ENCODE measurements at regions not wholly inside any gene's neighbourhood (a gene's known extent, or its start where the extent isn't known, plus 50 kb on each side); places are given as distances from the start of the nearest gene placed in this dataset.
"Not testable (repeated sequence)": the region's sequence is repeated elsewhere in the genome, so short reads cannot be mapped to it uniquely, and the experiment has no call there.

DNA sequence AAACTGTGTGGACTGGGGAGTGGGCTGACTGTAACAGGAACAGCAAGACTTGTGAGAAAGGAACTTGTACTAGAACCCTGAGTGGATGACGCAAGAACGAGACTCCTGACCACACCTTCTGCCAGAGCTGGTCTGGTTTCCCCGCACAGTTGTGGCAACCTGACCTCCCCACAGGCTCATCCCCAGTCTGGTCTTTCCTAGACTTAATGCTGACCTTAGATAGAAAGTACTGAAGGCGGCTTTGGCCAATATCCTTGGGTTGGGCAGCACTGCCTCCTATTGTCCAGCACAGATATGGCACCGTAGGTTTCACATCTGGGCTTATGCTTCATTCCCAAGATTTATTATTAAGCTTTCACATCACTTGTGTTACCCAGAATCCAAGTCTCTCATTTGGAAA is 137.8 kb upstream of the FRG1 start:
- H3K9me3 ChIP-seq (ENCODE audit: low read length): no peaks in the 10 kb centered on the region
- no peaks in the 10 kb centered on the region for H3K4me1 ChIP-seq (ENCODE audit: insufficient read depth, low read length)
- H3K36me3 ChIP-seq (ENCODE audit: insufficient read depth, low read length): no peaks in the 10 kb centered on the region
- no peak overlapping the region for H3K27ac ChIP-seq (ENCODE audit: low read depth, low read length)
- no peak overlapping the region for H3K4me3 ChIP-seq (ENCODE audit: low read depth in 1 of 2, low read length in 2 of 2)
- no peaks in the 10 kb centered on the region for H3K27me3 ChIP-seq (ENCODE audit: control insufficient read depth in 1 of 2, insufficient read depth in 2 of 2, low read length in 2 of 2)
- H3K9ac ChIP-seq (ENCODE audit: low read length): no peak overlapping the region

DNA sequence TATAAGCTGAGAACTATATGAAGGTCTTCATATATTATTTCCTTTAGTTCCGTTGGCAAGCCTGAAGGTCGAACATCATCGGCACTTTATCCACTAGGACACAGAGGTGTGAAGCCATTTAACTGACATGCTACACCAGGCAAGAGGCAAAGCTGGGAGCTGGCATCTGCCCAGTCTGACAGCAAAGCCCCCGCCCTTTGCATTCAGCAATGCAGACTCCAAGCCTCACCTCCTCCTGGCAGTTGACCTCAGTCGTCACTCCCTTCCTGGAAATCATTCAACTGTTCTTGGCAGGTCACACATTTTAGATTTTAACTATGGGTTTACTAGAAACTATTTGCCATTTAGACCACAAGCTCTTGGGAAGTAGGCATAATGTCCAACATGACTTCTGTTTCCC is 135.8 kb upstream of the FRG1 start:
- H3K27ac ChIP-seq (ENCODE audit: low read depth, low read length): no peak overlapping the region
- H3K36me3 ChIP-seq (ENCODE audit: insufficient read depth, low read length): no peaks in the 10 kb centered on the region
- H3K4me3 ChIP-seq (ENCODE audit: low read depth in 1 of 2, low read length in 2 of 2): no peak overlapping the region
- no peak overlapping the region for H3K9ac ChIP-seq (ENCODE audit: low read length)
- no peaks in the 10 kb centered on the region for H3K9me3 ChIP-seq (ENCODE audit: low read length)
- no peaks in the 10 kb centered on the region for H3K27me3 ChIP-seq (ENCODE audit: control insufficient read depth in 1 of 2, insufficient read depth in 2 of 2, low read length in 2 of 2)
- no peaks in the 10 kb centered on the region for H3K4me1 ChIP-seq (ENCODE audit: insufficient read depth, low read length)

DNA sequence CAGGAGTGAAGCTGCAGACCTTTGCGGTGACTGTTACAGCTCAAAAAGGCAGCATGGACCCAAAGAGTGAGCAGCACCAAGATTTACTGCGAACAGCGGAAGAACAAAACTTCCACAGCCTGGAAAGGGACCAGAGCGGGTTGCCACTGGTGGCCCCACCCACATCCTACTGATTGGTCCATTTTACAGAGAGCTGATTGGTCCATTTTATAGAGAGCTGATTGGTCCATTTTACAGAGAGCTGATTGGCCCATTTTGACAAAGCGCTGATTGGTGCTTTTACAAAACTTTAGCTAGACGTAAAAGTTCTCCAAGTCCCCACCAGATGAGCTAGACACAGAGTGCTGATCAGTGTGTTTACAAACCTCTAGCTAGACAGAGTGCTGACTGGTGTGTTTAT is 134.2 kb upstream of the FRG1 start:
- no peak overlapping the region for H3K4me3 ChIP-seq (ENCODE audit: low read depth in 1 of 2, low read length in 2 of 2)
- no peaks in the 10 kb centered on the region for H3K4me1 ChIP-seq (ENCODE audit: insufficient read depth, low read length)
- no peaks in the 10 kb centered on the region for H3K9me3 ChIP-seq (ENCODE audit: low read length)
- no peaks in the 10 kb centered on the region for H3K36me3 ChIP-seq (ENCODE audit: insufficient read depth, low read length)
- H3K9ac ChIP-seq (ENCODE audit: low read length): no peak overlapping the region
- H3K27ac ChIP-seq (ENCODE audit: low read depth, low read length): no peak overlapping the region
- H3K27me3 ChIP-seq (ENCODE audit: control insufficient read depth in 1 of 2, insufficient read depth in 2 of 2, low read length in 2 of 2): no peaks in the 10 kb centered on the region

DNA sequence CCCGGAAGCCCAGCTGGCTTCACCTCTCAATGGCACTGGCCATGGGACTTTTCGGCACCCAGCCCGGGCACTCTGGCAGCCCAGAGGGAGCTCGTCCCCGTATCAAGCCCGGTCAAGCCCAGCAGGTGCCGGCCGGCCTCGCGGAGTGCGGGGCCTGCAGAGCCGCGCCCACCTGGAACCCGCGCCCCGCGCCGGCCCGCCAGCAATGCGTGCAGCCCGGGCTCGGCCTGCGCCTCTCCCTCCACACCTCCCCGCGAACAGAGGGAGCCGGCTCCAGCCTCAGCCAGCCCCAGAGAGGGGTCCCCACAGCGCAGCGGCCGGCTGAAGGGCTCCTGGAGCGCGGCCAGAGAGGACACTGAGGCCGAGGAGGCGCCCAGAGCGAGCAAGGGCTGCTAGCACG is 133.6 kb upstream of the FRG1 start:
- H3K27me3 ChIP-seq (ENCODE audit: control insufficient read depth in 1 of 2, insufficient read depth in 2 of 2, low read length in 2 of 2): no peaks in the 10 kb centered on the region
- H3K27ac ChIP-seq (ENCODE audit: low read depth, low read length): no peak overlapping the region
- H3K9me3 ChIP-seq (ENCODE audit: low read length): no peaks in the 10 kb centered on the region
- H3K4me1 ChIP-seq (ENCODE audit: insufficient read depth, low read length): no peaks in the 10 kb centered on the region
- no peaks in the 10 kb centered on the region for H3K36me3 ChIP-seq (ENCODE audit: insufficient read depth, low read length)
- H3K4me3 ChIP-seq (ENCODE audit: low read depth in 1 of 2, low read length in 2 of 2): no peak overlapping the region
- H3K9ac ChIP-seq (ENCODE audit: low read length): no peak overlapping the region

DNA sequence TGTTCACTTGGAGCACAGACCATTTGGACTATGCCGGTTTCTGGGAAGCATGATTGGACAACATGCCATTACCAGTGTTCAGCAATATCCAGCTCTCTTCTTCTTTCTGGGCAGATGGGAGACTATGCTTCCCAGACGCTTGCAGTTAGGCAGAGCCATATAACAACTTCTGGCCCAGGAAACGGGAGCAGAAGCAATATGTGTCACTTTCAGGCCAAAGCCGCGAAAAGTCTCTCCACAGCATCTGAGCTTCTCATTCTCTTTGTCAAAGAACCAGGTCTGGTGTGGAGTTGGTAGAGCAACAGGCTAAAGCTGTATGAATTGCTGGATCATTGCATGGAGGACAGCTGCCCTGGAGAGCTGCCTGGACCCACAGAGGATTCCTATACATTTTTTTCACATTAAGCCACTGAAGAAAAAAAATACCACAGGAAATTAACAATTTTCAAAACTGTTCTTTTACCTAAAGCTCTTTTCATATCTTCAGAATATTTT is 131.4 kb upstream of the FRG1 start:
- no peaks in the 10 kb centered on the region for H3K27me3 ChIP-seq (ENCODE audit: control insufficient read depth in 1 of 2, insufficient read depth in 2 of 2, low read length in 2 of 2)

DNA sequence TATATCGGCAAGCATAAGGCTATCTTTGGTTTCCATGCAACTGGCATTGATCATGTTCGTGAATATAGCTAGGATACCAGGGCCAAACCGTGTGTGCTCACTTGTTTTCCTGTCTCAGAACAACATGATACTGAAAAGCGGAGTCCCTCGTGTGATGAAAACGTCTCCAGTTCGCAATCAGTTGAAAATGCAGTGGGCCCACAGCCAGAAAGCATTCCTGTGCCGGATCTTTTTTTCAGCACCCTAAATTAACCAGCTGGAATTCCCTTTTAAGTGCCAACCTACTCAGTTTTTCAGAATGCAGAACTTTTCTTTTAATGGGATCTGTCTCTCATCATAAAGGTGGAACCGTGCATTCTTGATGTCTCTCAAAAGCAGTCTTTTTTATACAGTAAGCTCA is 130.8 kb upstream of the FRG1 start:
- Histone ChIP-seq H3K9ac (ENCODE audit: low read length) (no peak overlapping the region), H3K27me3 (ENCODE audit: control insufficient read depth in 1 of 2, insufficient read depth in 2 of 2, low read length in 2 of 2) (no peaks in the 10 kb centered on the region)

More for the DNA sequence above, 131.4 kb upstream of the FRG1 start:
- H3K4me1 ChIP-seq (ENCODE audit: insufficient read depth, low read length): no peaks in the 10 kb centered on the region
- no peak overlapping the region for H3K4me3 ChIP-seq (ENCODE audit: low read depth in 1 of 2, low read length in 2 of 2)
- H3K9ac ChIP-seq (ENCODE audit: low read length): no peak overlapping the region
- no peaks in the 10 kb centered on the region for H3K36me3 ChIP-seq (ENCODE audit: insufficient read depth, low read length)
- no peaks in the 10 kb centered on the region for H3K9me3 ChIP-seq (ENCODE audit: low read length)
- no peak overlapping the region for H3K27ac ChIP-seq (ENCODE audit: low read depth, low read length)

DNA sequence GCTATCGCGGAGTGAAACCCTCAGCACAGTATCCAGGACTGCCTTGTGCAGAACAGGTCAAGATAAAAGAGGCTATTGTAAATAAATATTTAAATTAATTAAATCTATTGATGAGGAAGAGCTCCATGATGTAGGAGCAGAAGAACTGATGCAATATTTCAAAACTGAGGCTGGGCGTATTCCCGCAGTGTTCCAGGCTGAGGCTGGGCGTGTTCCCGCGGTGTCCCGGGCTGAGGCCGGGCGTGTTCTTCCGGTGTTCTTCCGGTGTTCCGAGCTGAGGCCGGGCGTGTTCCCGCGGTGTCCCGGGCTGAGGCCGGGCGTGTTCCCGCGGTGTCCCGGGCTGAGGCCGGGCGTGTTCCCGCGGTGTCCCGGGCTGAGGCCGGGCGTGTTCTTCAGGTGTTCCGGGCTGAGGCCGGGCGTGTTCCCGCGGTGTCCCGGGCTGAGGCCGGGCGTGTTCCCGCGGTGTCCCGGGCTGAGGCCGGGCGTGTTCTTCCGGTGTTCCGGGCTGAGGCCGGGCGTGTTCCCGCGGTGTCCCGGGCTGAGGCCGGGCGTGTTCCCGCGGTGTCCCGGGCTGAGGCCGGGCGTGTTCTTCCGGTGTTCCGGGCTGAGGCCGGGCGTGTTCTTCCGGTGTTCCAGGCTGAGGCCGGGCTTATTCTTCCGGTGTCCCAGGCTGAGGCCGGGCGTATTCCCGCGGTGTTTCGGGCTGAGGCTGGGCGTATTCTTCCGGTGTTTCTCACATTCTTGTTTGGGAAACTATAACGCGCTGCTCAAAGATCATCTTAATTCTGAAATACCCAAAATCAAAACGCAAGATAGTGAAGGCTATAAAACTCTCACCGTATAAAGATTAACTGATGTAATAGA is 130.1 kb upstream of the FRG1 start:
- not testable (repeated sequence) for H3K27me3 ChIP-seq (ENCODE audit: control insufficient read depth in 1 of 2, insufficient read depth in 2 of 2, low read length in 2 of 2); H3K9ac ChIP-seq (ENCODE audit: low read length); H3K4me3 ChIP-seq (ENCODE audit: low read depth in 1 of 2, low read length in 2 of 2); H3K27ac ChIP-seq (ENCODE audit: low read depth, low read length); H3K36me3 ChIP-seq (ENCODE audit: insufficient read depth, low read length); H3K4me1 ChIP-seq (ENCODE audit: insufficient read depth, low read length); H3K9me3 ChIP-seq (ENCODE audit: low read length)

More for the DNA sequence above, 130.8 kb upstream of the FRG1 start:
- Histone ChIP-seq H3K4me3 (ENCODE audit: low read depth in 1 of 2, low read length in 2 of 2) (no peak overlapping the region), H3K27ac (ENCODE audit: low read depth, low read length) (no peak overlapping the region), H3K4me1 (ENCODE audit: insufficient read depth, low read length) (no peaks in the 10 kb centered on the region), H3K9me3 (ENCODE audit: low read length) (no peaks in the 10 kb centered on the region), H3K36me3 (ENCODE audit: insufficient read depth, low read length) (no peaks in the 10 kb centered on the region)

DNA sequence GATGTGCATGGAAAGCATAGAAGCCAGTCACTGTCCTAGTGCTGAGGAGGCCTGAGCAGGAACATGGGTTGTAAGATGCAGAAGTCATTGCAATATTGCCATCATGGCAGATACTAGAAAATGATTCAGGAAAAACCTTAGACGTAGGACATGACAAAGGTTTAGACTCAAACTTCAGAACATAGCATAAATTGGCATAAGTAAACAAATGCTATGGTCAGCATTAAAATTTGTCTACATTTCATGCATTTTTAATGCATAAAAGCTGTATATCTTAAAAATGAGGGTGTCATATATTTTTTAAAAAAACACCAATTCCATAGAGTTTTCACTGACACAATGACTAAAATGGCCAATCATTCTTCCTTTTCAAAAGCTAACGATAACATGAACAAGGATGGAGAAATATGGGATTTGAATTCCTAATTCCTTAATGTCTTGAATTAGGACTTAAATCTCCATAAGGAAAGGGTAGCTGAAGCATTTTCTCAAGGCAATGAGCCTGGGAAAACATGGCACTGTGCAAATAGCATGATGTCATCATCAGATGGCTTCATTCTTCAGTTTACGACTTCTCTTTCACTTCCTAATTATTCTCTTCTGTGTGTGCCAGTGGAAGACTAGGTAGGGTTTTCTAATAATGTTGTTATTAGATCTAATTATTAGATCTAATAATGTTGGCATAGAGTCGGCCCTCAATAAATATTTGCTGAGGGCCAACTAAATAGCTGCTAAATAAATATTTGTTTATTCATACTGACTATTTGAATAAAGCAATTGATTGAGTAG is 125.1 kb upstream of the FRG1 start:
- Histone ChIP-seq H3K4me1 (ENCODE audit: insufficient read depth, low read length) (no peaks in the 10 kb centered on the region), H3K27me3 (ENCODE audit: control insufficient read depth in 1 of 2, insufficient read depth in 2 of 2, low read length in 2 of 2) (no peaks in the 10 kb centered on the region), H3K27ac (ENCODE audit: low read depth, low read length) (no peak overlapping the region), H3K9ac (ENCODE audit: low read length) (no peak overlapping the region), H3K9me3 (ENCODE audit: low read length) (no peaks in the 10 kb centered on the region), H3K4me3 (ENCODE audit: low read depth in 1 of 2, low read length in 2 of 2) (no peak overlapping the region), H3K36me3 (ENCODE audit: insufficient read depth, low read length) (no peaks in the 10 kb centered on the region)

DNA sequence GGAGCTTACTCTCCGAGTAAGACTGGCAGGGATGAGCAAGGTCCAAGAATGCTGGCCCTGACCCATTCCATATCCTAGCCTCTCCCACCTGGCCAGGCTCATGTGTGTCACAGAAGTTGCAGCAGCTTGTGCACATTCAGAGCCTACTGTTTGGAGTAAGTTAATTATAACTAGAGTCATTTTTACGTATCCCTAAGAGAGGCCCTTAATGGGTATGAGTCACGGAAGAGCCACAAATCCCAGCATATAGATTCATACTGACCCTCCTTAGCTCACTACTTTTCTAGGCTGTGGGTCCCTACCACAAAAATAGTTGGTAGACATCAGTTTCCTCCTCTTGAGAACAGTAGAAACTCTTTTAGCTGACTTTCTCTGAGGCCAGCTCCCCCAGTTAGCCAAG is 118.3 kb upstream of the FRG1 start:
- Histone ChIP-seq H3K4me1 (ENCODE audit: insufficient read depth, low read length) (no peaks in the 10 kb centered on the region), H3K9ac (ENCODE audit: low read length) (no peak overlapping the region), H3K27ac (ENCODE audit: low read depth, low read length) (no peak overlapping the region), H3K27me3 (ENCODE audit: control insufficient read depth in 1 of 2, insufficient read depth in 2 of 2, low read length in 2 of 2) (no peaks in the 10 kb centered on the region), H3K4me3 (ENCODE audit: low read depth in 1 of 2, low read length in 2 of 2) (no peak overlapping the region), H3K36me3 (ENCODE audit: insufficient read depth, low read length) (no peaks in the 10 kb centered on the region), H3K9me3 (ENCODE audit: low read length) (no peaks in the 10 kb centered on the region)

DNA sequence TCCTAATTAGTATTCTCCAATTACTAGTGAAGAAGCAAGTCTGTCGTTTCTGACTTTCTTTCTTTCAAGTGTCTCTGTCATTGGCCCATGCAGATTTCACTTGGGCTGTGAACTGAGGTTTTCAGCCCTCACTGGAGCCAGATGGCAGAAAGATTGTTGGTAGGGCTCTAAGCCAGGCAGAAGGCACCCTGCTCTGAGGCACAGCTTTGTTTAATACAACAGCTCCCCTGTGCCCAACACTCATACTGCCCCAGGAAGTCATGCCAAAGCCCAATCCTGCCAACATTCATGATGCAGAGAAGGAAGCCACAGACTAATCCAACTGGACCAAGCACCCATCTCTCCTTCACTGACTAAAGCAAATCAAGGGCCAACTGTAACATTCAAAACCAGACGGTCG is 117.1 kb upstream of the FRG1 start:
- no peaks in the 10 kb centered on the region for H3K4me1 ChIP-seq (ENCODE audit: insufficient read depth, low read length)
- H3K27me3 ChIP-seq (ENCODE audit: control insufficient read depth in 1 of 2, insufficient read depth in 2 of 2, low read length in 2 of 2): no peaks in the 10 kb centered on the region
- no peak overlapping the region for H3K9ac ChIP-seq (ENCODE audit: low read length)
- no peak overlapping the region for H3K4me3 ChIP-seq (ENCODE audit: low read depth in 1 of 2, low read length in 2 of 2)
- H3K36me3 ChIP-seq (ENCODE audit: insufficient read depth, low read length): no peaks in the 10 kb centered on the region
- no peaks in the 10 kb centered on the region for H3K9me3 ChIP-seq (ENCODE audit: low read length)
- no peak overlapping the region for H3K27ac ChIP-seq (ENCODE audit: low read depth, low read length)

DNA sequence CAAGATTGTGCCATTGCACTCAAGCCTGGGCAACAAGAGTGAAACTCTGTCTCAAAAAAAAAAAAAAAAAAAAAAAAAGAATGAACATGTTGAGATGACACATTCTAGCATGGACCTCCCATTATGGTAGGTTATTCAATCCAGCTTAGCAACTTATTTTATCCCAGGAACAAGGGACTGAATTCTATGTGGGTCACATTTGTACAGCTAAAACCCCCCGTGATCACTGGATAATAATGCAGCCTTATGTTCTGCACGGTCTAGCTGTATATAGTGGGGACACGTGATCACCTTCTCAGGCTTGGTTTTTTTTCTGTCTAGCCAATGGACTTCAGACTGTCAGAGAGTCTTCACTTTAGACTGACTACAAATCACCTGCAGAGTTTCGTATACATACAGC is 115.2 kb upstream of the FRG1 start:
- H3K36me3 ChIP-seq (ENCODE audit: insufficient read depth, low read length): no peaks in the 10 kb centered on the region
- no peak overlapping the region for H3K27ac ChIP-seq (ENCODE audit: low read depth, low read length)
- H3K4me3 ChIP-seq (ENCODE audit: low read depth in 1 of 2, low read length in 2 of 2): no peak overlapping the region
- H3K9ac ChIP-seq (ENCODE audit: low read length): no peak overlapping the region
- H3K9me3 ChIP-seq (ENCODE audit: low read length): no peaks in the 10 kb centered on the region
- H3K27me3 ChIP-seq (ENCODE audit: control insufficient read depth in 1 of 2, insufficient read depth in 2 of 2, low read length in 2 of 2): no peaks in the 10 kb centered on the region
- H3K4me1 ChIP-seq (ENCODE audit: insufficient read depth, low read length): no peaks in the 10 kb centered on the region

Measured in muscle layer of colon (tissue), 2 donors.